Panc1 (cell line): ENCODE measurements at regions not wholly inside any gene's neighbourhood (a gene's known extent, or its start where the extent isn't known, plus 50 kb on each side); places are given as distances from the start of the nearest gene placed in this dataset.

Experiments used
- ATAC-seq: fragments of 200-7000 bp; cut with Tn5 transposase; 2 replicates; pipeline ENCODE4 v1.9.1; 2020; ENCODE audit warnings: mild to moderate bottlenecking, moderate library complexity
- BruUV-seq: library from RNA; stranded (reverse); fragments of 400-500 nt; replicated peaks from 2 replicates; lab custom pipeline; 2021; lab: Mats Ljungman, UMichigan
- CTCF ChIA-PET: fragments of 300-600 bp; sonication (Branson Sonifier 250); formaldehyde crosslinking; loops from one replicate; lab custom pipeline; 2022; ENCODE audit warnings: antibody characterized with exemption; lab: Charles Lee
- POLR2A ChIA-PET: fragments of 300-600 bp; sonication (Branson Sonifier 250); formaldehyde crosslinking; loops from one replicate; lab custom pipeline; 2022; ENCODE audit warnings: antibody characterized with exemption; lab: Charles Lee
- DNase-seq: peaks from one replicate; pipeline ENCODE4 v3.0.0-alpha.2; 2010; ENCODE audit warnings: low read depth, low spot score
- H3K27ac ChIP-seq: 2 replicates; pipeline ENCODE4 v1.5.1; 2011; ENCODE audit warnings: mild to moderate bottlenecking, low read length, inconsistent platforms
- H3K27me3 ChIP-seq: fragments of 200-500 bp; sonication (Bioruptor generic); 2 replicates; pipeline ENCODE4 v1.6.0; 2014; ENCODE audit warnings: low read length, inconsistent platforms; ENCODE audit not compliant: control insufficient read depth, insufficient read depth
- H3K36me3 ChIP-seq: fragments of 200-500 bp; sonication (Bioruptor generic); 2 replicates; pipeline ENCODE4 v1.5.1; 2014; ENCODE audit warnings: inconsistent platforms, mild to moderate bottlenecking, low read length, moderate library complexity; ENCODE audit not compliant: control insufficient read depth, insufficient read depth
- H3K4me1 ChIP-seq: 2 replicates; pipeline ENCODE4 v1.5.1; 2011; ENCODE audit warnings: inconsistent platforms, mild to moderate bottlenecking, low read length, moderate library complexity; ENCODE audit not compliant: control insufficient read depth, insufficient read depth
- H3K4me3 ChIP-seq, 2 experiments: 2 replicates each; pipeline ENCODE4 v1.5.1; 2011 to 2012; ENCODE audit warnings: low read depth in 2 of 2, low read length in 2 of 2, mild to moderate bottlenecking in 2 of 2, inconsistent platforms in 1 of 2, moderate library complexity in 1 of 2
- H3K9me3 ChIP-seq: fragments of 200-500 bp; sonication (Bioruptor generic); 2 replicates; pipeline ENCODE4 v1.5.1; 2014; ENCODE audit warnings: low read depth, mild to moderate bottlenecking, inconsistent platforms, low read length, moderate library complexity; ENCODE audit not compliant: control insufficient read depth, insufficient read depth
- POLR2AphosphoS5 ChIP-seq: IDR thresholded peaks from 2 replicates; pipeline ENCODE4 v1.6.1; 2012; ENCODE audit warnings: mild to moderate bottlenecking, low read depth, low read length, moderate library complexity
- SIN3A ChIP-seq: IDR thresholded peaks from 2 replicates; pipeline ENCODE4 v1.6.1; 2012; ENCODE audit warnings: low read depth, mild to moderate bottlenecking, low read length, moderate library complexity, borderline replicate concordance; ENCODE audit not compliant: insufficient read depth
- TCF7L2 ChIP-seq: IDR thresholded peaks from 2 replicates; pipeline ENCODE4 v1.6.1; 2011; ENCODE audit warnings: mild to moderate bottlenecking, low read depth, low read length, inconsistent platforms
- in situ Hi-C: cut with HindIII; loops from 2 replicates; pipeline ENCODE4 v1.10.0; 2016; ENCODE audit warnings: low sequenced_read_pairs, low pct_unique_long_range_greater_than_20kb
- intact Hi-C: fragments of 100-400 bp; cut with micrococcal nuclease; formaldehyde crosslinking; loops from one replicate; pipeline ENCODE4 v1.10.0; 2022; ENCODE audit not compliant: unreplicated experiment
- TF ChIP-seq, protein P1 (sequence below), 2 experiments: IDR thresholded peaks; 2 replicates each; pipeline ENCODE4 v1.6.1; 2011 to 2012; ENCODE audit warnings: low read depth in 2 of 2, control low read depth in 1 of 2, low read length in 1 of 2, mild to moderate bottlenecking in 1 of 2, moderate library complexity in 1 of 2; ENCODE audit not compliant: insufficient read depth in 1 of 2
- TF ChIP-seq, protein P2 (sequence below): fragments of 450-650 bp; IDR thresholded peaks from 2 replicates; pipeline ENCODE4 v1.5.1; 2017; ENCODE audit warnings: mild to moderate bottlenecking

DNA sequence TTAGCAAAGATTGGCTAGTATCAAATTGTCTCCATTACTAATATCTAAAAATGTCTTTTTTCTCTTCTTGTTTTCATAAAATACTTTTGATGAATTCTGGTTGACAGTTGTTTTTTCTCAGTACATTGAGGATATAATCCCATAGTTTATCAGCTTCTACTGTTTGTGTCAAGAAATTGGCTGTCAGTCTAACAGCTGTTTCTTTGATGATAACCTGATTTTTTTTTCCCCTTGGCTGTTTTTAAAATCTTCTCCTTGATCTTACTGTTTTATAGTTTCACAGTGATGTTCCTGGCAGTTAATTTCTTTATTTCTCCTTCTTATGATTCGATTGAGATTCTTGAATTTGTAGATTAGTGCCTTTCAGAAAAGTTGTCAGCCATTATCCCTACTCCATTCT is 315.3 kb upstream of the PMFBP1 start:
- in situ Hi-C loops = no loop called here
- no TSS peak for BruUV-seq
- POLR2A ChIA-PET = no interaction called here
- Histone ChIP-seq H3K4me3 (no peak overlapping the region), H3K9me3 (no peaks in the 10 kb centered on the region), H3K36me3 (no peaks in the 10 kb centered on the region), H3K27me3 (no peaks in the 10 kb centered on the region), H3K27ac (no peak overlapping the region), H3K4me1 (no peaks in the 10 kb centered on the region)
- intact Hi-C loops = no loop called here
- CTCF ChIA-PET = no interaction called here
- no peak for ATAC-seq
- TF ChIP-seq, protein P1, sequence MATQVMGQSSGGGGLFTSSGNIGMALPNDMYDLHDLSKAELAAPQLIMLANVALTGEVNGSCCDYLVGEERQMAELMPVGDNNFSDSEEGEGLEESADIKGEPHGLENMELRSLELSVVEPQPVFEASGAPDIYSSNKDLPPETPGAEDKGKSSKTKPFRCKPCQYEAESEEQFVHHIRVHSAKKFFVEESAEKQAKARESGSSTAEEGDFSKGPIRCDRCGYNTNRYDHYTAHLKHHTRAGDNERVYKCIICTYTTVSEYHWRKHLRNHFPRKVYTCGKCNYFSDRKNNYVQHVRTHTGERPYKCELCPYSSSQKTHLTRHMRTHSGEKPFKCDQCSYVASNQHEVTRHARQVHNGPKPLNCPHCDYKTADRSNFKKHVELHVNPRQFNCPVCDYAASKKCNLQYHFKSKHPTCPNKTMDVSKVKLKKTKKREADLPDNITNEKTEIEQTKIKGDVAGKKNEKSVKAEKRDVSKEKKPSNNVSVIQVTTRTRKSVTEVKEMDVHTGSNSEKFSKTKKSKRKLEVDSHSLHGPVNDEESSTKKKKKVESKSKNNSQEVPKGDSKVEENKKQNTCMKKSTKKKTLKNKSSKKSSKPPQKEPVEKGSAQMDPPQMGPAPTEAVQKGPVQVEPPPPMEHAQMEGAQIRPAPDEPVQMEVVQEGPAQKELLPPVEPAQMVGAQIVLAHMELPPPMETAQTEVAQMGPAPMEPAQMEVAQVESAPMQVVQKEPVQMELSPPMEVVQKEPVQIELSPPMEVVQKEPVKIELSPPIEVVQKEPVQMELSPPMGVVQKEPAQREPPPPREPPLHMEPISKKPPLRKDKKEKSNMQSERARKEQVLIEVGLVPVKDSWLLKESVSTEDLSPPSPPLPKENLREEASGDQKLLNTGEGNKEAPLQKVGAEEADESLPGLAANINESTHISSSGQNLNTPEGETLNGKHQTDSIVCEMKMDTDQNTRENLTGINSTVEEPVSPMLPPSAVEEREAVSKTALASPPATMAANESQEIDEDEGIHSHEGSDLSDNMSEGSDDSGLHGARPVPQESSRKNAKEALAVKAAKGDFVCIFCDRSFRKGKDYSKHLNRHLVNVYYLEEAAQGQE (IDR thresholded peaks at IDR 0.05; ENCODE audit: insufficient read depth in 1 of 2, low read depth in 2 of 2, low read length in 1 of 2) = no peak
- no peak for DNase-seq

DNA sequence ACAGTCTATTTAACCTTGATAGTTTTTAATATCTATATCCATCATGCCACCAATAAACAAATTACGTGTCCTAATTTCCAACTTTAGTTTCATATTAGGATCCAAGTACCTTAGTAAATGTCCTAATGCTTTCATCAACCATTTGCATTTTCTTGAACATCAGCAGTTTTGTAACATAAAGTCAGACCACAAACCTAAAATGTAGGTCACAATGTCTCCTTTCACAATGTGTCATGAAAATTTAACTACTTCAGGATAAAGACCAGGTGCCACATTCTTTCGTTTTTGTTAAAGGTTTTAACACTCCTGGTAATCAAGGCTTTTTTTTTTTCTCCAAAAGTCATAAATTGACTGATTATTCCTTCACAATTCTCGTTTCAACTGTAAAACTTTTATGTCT is 310.7 kb upstream of the PMFBP1 start:
- DNase-seq = no peak
- in situ Hi-C loops = no loop called here
- Histone ChIP-seq H3K9me3 (no peaks in the 10 kb centered on the region), H3K36me3 (no peaks in the 10 kb centered on the region), H3K4me1 (no peaks in the 10 kb centered on the region), H3K27ac (no peak overlapping the region), H3K27me3 (no peaks in the 10 kb centered on the region), H3K4me3 (no peak overlapping the region)
- ChIA-PET POLR2A (interaction anchor here (0.6 kb wide), 1 partner anchor 518 kb away, joined by 3 read pairs; no protein-coding TSS in a partner anchor), CTCF (no interaction called here)
- intact Hi-C loops = no loop called here
- TF ChIP-seq TCF7L2 (no peak), POLR2AphosphoS5 (no peak), SIN3A (no peak)
- TF ChIP-seq, protein P2, sequence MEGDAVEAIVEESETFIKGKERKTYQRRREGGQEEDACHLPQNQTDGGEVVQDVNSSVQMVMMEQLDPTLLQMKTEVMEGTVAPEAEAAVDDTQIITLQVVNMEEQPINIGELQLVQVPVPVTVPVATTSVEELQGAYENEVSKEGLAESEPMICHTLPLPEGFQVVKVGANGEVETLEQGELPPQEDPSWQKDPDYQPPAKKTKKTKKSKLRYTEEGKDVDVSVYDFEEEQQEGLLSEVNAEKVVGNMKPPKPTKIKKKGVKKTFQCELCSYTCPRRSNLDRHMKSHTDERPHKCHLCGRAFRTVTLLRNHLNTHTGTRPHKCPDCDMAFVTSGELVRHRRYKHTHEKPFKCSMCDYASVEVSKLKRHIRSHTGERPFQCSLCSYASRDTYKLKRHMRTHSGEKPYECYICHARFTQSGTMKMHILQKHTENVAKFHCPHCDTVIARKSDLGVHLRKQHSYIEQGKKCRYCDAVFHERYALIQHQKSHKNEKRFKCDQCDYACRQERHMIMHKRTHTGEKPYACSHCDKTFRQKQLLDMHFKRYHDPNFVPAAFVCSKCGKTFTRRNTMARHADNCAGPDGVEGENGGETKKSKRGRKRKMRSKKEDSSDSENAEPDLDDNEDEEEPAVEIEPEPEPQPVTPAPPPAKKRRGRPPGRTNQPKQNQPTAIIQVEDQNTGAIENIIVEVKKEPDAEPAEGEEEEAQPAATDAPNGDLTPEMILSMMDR = no peak
- TF ChIP-seq, protein P1 (IDR thresholded peaks at IDR 0.05; ENCODE audit: insufficient read depth in 1 of 2, low read depth in 2 of 2, low read length in 1 of 2) = no peak
- ATAC-seq = no peak
- no TSS peak for BruUV-seq
